DND-41 (cell line): ENCODE measurements at regions not wholly inside any gene's neighbourhood (a gene's known extent, or its start where the extent isn't known, plus 50 kb on each side); places are given as distances from the start of the nearest gene placed in this dataset.

Source experiments
- EZH2 ChIP-seq: IDR thresholded peaks from 3 replicates; pipeline ENCODE4 v1.6.1; 2012; ENCODE audit warnings: borderline replicate concordance, low read depth, mild to moderate bottlenecking, moderate library complexity, low read length, inconsistent platforms; ENCODE audit not compliant: severe bottlenecking
- TF ChIP-seq, protein P1 (sequence below): IDR thresholded peaks from 2 replicates; pipeline ENCODE4 v1.5.1; 2012; ENCODE audit warnings: borderline replicate concordance, low read length, moderate library complexity, mild to moderate bottlenecking; ENCODE audit not compliant: poor library complexity, severe bottlenecking; ENCODE audit errors: extremely low read depth

GRCh38 chr21:35530766-35531165 lies 481.7 kb upstream of the RUNX1 start:
- TF ChIP-seq, protein P1, sequence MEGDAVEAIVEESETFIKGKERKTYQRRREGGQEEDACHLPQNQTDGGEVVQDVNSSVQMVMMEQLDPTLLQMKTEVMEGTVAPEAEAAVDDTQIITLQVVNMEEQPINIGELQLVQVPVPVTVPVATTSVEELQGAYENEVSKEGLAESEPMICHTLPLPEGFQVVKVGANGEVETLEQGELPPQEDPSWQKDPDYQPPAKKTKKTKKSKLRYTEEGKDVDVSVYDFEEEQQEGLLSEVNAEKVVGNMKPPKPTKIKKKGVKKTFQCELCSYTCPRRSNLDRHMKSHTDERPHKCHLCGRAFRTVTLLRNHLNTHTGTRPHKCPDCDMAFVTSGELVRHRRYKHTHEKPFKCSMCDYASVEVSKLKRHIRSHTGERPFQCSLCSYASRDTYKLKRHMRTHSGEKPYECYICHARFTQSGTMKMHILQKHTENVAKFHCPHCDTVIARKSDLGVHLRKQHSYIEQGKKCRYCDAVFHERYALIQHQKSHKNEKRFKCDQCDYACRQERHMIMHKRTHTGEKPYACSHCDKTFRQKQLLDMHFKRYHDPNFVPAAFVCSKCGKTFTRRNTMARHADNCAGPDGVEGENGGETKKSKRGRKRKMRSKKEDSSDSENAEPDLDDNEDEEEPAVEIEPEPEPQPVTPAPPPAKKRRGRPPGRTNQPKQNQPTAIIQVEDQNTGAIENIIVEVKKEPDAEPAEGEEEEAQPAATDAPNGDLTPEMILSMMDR = no peak
- no peak for TF ChIP-seq EZH2
